ENCODE measurements at regions not wholly inside any gene's neighbourhood (a gene's known extent, or its start where the extent isn't known, plus 50 kb on each side); places are given as distances from the start of the nearest gene placed in this dataset.
"Not testable (repeated sequence)": the region's sequence is repeated elsewhere in the genome, so short reads cannot be mapped to it uniquely, and the experiment has no call there.

GRCh38 chr6:27736686-27737085 lies 175.5 kb downstream of the OR2B2 start:
- DNase-seq (ENCODE audit: low read depth) = no peak

GRCh38 chr6:27728442-27728841 lies 183.8 kb downstream of the OR2B2 start:
- no peak for DNase-seq (ENCODE audit: low read depth)

GRCh38 chr6:27726619-27727023 lies 185.6 kb downstream of the OR2B2 start:
- DNase-seq (ENCODE audit: low read depth) = no peak

GRCh38 chr6:27720607-27721580 lies 191.3 kb downstream of the OR2B2 start:
- no peak for DNase-seq (ENCODE audit: low read depth)

GRCh38 chr6:27719039-27719438 lies 193.2 kb downstream of the OR2B2 start:
- not testable (repeated sequence) for DNase-seq (ENCODE audit: low read depth)

GRCh38 chr6:27706431-27706830 lies 205.8 kb downstream of the OR2B2 start:
- no peak for DNase-seq (ENCODE audit: low read depth)

- no peak for DNase-seq (ENCODE audit: low read depth)
Observed at GRCh38 chr6:27700337-27700736, 211.9 kb downstream of the OR2B2 start.

GRCh38 chr6:27694547-27694874 lies 217.7 kb downstream of the OR2B2 start:
- no peak for DNase-seq (ENCODE audit: low read depth)

GRCh38 chr6:27693766-27694546 lies 218.2 kb downstream of the OR2B2 start:
- DNase-seq (ENCODE audit: low read depth) = no peak

GRCh38 chr6:27692133-27692532 lies 219.2 kb upstream of the ZNF184 start:
- DNase-seq (ENCODE audit: low read depth) = not testable (repeated sequence)

- peak; percentile 81 for DNase-seq (ENCODE audit: low read depth)
Observed at GRCh38 chr6:27688014-27688586, 215.2 kb upstream of the ZNF184 start.

- peak; percentile 60 for DNase-seq (ENCODE audit: low read depth)
Observed at GRCh38 chr6:27687154-27688013, 214.5 kb upstream of the ZNF184 start.

- DNase-seq (ENCODE audit: low read depth) = no peak
Observed at GRCh38 chr6:27685279-27685678, 212.4 kb upstream of the ZNF184 start.

- no peak for DNase-seq (ENCODE audit: low read depth)
Observed at GRCh38 chr6:27684264-27685211, 211.6 kb upstream of the ZNF184 start.

- DNase-seq (ENCODE audit: low read depth) = no peak
Observed at GRCh38 chr6:27679964-27680694, 207.2 kb upstream of the ZNF184 start.

GRCh38 chr6:27679308-27679963 lies 206.5 kb upstream of the ZNF184 start:
- DNase-seq (ENCODE audit: low read depth) = no peak

- DNase-seq (ENCODE audit: low read depth) = no peak
Observed at GRCh38 chr6:27678469-27678868, 205.6 kb upstream of the ZNF184 start.

GRCh38 chr6:27674882-27675281 lies 202.0 kb upstream of the ZNF184 start:
- DNase-seq (ENCODE audit: low read depth) = no peak

GRCh38 chr6:27672113-27672799 lies 199.4 kb upstream of the ZNF184 start:
- no peak for DNase-seq (ENCODE audit: low read depth)

All from stimulated activated CD8-positive, alpha-beta memory T cell treated with anti-CD3 and anti-CD28 coated beads, Interleukin-12 subunit alpha, Interleukin-12 subunit beta, amount 100 ng/mL, for 1 hour (primary cell).